Endothelial cell of umbilical vein (primary cell): ENCODE measurements at regions not wholly inside any gene's neighbourhood (a gene's known extent, or its start where the extent isn't known, plus 50 kb on each side); places are given as distances from the start of the nearest gene placed in this dataset.

Source experiments
- BruUV-seq: library from RNA; stranded (reverse); fragments of 400-500 nt; replicated peaks from 2 replicates; lab custom pipeline; 2021; lab: Mats Ljungman, UMichigan
- CTCF ChIA-PET: fragments of 300-600, 350-600 bp; sonication (Branson Sonifier 250); formaldehyde crosslinking; loops from one replicate; lab custom pipeline; 2021; ENCODE audit warnings: antibody characterized with exemption, inconsistent platforms; lab: Charles Lee
- POLR2A ChIA-PET: fragments of 300-600, 350-600 bp; sonication (Branson Sonifier 250); formaldehyde crosslinking; loops from one replicate; lab custom pipeline; 2021; ENCODE audit warnings: antibody characterized with exemption, inconsistent platforms; lab: Charles Lee
- DNase-seq: peaks from one replicate; pipeline ENCODE4 v3.0.0-alpha.2; 2011; ENCODE audit warnings: low read depth, low spot score
- FAIRE-seq: peaks from 2 replicates; lab custom pipeline; 2011; peaks lifted over from hg19 to GRCh38; lab: Jason Lieb, UNC
- H2AFZ ChIP-seq: 2 replicates; pipeline ENCODE4 v1.6.0; 2012; ENCODE audit warnings: low read depth, low read length, control low read depth, inconsistent platforms
- H3K27ac ChIP-seq: 2 replicates; pipeline ENCODE4 v1.5.1; 2011; ENCODE audit warnings: low read depth, mild to moderate bottlenecking, control low read depth, low read length, moderate library complexity; ENCODE audit not compliant: insufficient read depth
- H3K27me3 ChIP-seq, 2 experiments: 2 replicates each; pipeline versions ENCODE4 v1.6.0 to v1.6.1; 2011; ENCODE audit warnings: low read length in 2 of 2, mixed read lengths in 1 of 2; ENCODE audit not compliant: control insufficient read depth in 2 of 2, insufficient read depth in 2 of 2
- H3K36me3 ChIP-seq, 2 experiments: 2 replicates in 1 of 2; 3 replicates in 1 of 2; pipeline ENCODE4 v1.5.1; 2011; ENCODE audit warnings: low read length in 2 of 2, mild to moderate bottlenecking in 1 of 2, moderate library complexity in 1 of 2; ENCODE audit not compliant: control insufficient read depth in 2 of 2, insufficient read depth in 2 of 2; ENCODE audit errors: extremely low read depth in 1 of 2
- H3K4me1 ChIP-seq: 3 replicates; pipeline ENCODE4 v1.5.1; 2011; ENCODE audit warnings: mild to moderate bottlenecking, low read length; ENCODE audit not compliant: control insufficient read depth, insufficient read depth; ENCODE audit errors: extremely low read depth
- H3K4me2 ChIP-seq: 2 replicates; pipeline ENCODE4 v1.6.1; 2011; ENCODE audit warnings: low read length, control low read depth, mixed read lengths; ENCODE audit not compliant: insufficient read depth
- H3K4me3 ChIP-seq, 3 experiments: fragments of 200-600 bp in 1 of 3; sonication (generic), shearing (Covaris generic) in 1 of 3; replicated peaks in 1 of 3; 2 replicates each; pipeline ENCODE4 v1.5.1; 2011 to 2016; ENCODE audit warnings: control low read depth in 3 of 3, low read length in 3 of 3, mild to moderate bottlenecking in 2 of 3, inconsistent platforms in 1 of 3, low read depth in 1 of 3, moderate library complexity in 1 of 3; ENCODE audit not compliant: insufficient read depth in 1 of 3
- H3K79me2 ChIP-seq: 2 replicates; pipeline ENCODE4 v1.6.0; 2012; ENCODE audit warnings: low read length, inconsistent platforms; ENCODE audit not compliant: control insufficient read depth, insufficient read depth
- H3K9ac ChIP-seq: replicated peaks from 2 replicates; pipeline ENCODE3; 2011; ENCODE audit warnings: low read length, control low read depth; ENCODE audit not compliant: insufficient read depth; ENCODE audit errors: extremely low read depth
- H3K9me1 ChIP-seq: replicated peaks from 3 replicates; pipeline ENCODE4 v1.6.0; 2011; ENCODE audit warnings: mild to moderate bottlenecking, low read length; ENCODE audit not compliant: control insufficient read depth, insufficient read depth; ENCODE audit errors: extremely low read depth
- H3K9me3 ChIP-seq: replicated peaks from 2 replicates; pipeline ENCODE4 v1.5.1; 2012; ENCODE audit warnings: low read length, inconsistent platforms; ENCODE audit not compliant: control insufficient read depth, insufficient read depth
- H4K20me1 ChIP-seq: replicated peaks from 2 replicates; pipeline ENCODE3; 2011; ENCODE audit warnings: mild to moderate bottlenecking, low read length; ENCODE audit not compliant: control insufficient read depth, insufficient read depth; ENCODE audit errors: extremely low read depth
- EZH2 ChIP-seq: IDR thresholded peaks from 2 replicates; pipeline ENCODE4 v1.6.1; 2012; ENCODE audit warnings: borderline replicate concordance, low read depth, mild to moderate bottlenecking, moderate library complexity, low read length, inconsistent platforms; ENCODE audit not compliant: severe bottlenecking
- FOS ChIP-seq: IDR thresholded peaks from 2 replicates; pipeline ENCODE4 v1.6.1; 2011; ENCODE audit warnings: mild to moderate bottlenecking, low read length, moderate library complexity, borderline replicate concordance; ENCODE audit not compliant: insufficient read depth
- GATA2 ChIP-seq: IDR thresholded peaks from 2 replicates; pipeline ENCODE4 v1.7.0; 2011; ENCODE audit warnings: low read depth, mild to moderate bottlenecking, moderate library complexity, mixed read lengths, low read length; ENCODE audit not compliant: insufficient read length, insufficient read depth
- JUN ChIP-seq: IDR thresholded peaks from 2 replicates; pipeline ENCODE4 v1.6.1; 2011; ENCODE audit warnings: borderline replicate concordance, low read depth; ENCODE audit not compliant: insufficient read length, insufficient read depth
- MYC ChIP-seq: IDR thresholded peaks from one replicate; pipeline ENCODE4 v1.6.1; 2011; ENCODE audit warnings: mild to moderate bottlenecking, low read depth, low read length
- POLR2A ChIP-seq: IDR thresholded peaks from 2 replicates; pipeline ENCODE4 v1.6.1; 2012; ENCODE audit warnings: low read depth, mild to moderate bottlenecking, control low read depth, low read length
- POLR2AphosphoS5 ChIP-seq: IDR thresholded peaks from 2 replicates; pipeline ENCODE4 v1.6.1; 2012; ENCODE audit warnings: low read depth, mild to moderate bottlenecking, control low read depth, low read length, moderate library complexity; ENCODE audit not compliant: insufficient read depth
- dilution Hi-C: fragments of 300-500 bp; cut with MboI; formaldehyde crosslinking; loops from one replicate; pipeline ENCODE4 v1.15.0; 2019; ENCODE audit warnings: low sequenced_read_pairs; ENCODE audit not compliant: extremely low pct_ligation_motif_present
- intact Hi-C: fragments of 100-400 bp; cut with micrococcal nuclease; formaldehyde crosslinking; loops from one replicate; pipeline ENCODE4 v1.10.0; 2022
- TF ChIP-seq, protein P1 (sequence below), 2 donors: IDR thresholded peaks; 1 replicate in 1 of 2; 2 replicates in 1 of 2; pipeline ENCODE4 v1.5.1; 2011; ENCODE audit warnings: low read length in 2 of 2, mild to moderate bottlenecking in 2 of 2, moderate library complexity in 2 of 2, control low read depth in 1 of 2, inconsistent platforms in 1 of 2, low read depth in 1 of 2; ENCODE audit not compliant: insufficient read depth in 1 of 2; ENCODE audit errors: extremely low read depth in 1 of 2

DNA sequence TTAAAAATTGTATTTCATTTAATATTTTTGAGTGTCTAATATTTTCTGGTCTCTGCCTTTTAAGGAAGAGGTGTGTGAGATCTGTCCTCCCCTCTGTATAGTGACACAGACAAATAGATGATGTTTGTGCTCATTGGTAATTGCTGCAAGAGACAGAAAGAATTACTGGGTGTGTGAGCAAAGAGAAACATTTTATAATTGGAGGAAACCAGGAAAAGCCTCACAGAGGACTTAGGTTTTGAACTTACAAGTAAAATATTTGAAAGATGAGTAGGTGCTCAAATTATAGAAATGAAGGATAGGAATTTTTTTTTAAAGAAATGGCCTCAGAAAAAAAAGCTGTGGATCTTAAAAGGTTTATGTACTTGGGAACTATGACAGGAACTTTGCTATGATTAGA is 149.8 kb downstream of the SPCS3 start:
- H3K4me1 ChIP-seq, result no peaks in the 10 kb centered on the region
- TF ChIP-seq GATA2 (no peak), JUN (no peak), FOS (no peak)
- no peaks in the 10 kb centered on the region for H3K27me3 ChIP-seq
- intact Hi-C loops (no loop called here), dilution Hi-C loops (no loop called here)
- no peak overlapping the region for H3K4me3 ChIP-seq
- no peak overlapping the region for H3K9ac ChIP-seq
- no peak overlapping the region for H3K4me2 ChIP-seq
- no peaks in the 10 kb centered on the region for H3K36me3 ChIP-seq
- H2AFZ ChIP-seq, result no peak overlapping the region
- H3K79me2 ChIP-seq, result no peaks in the 10 kb centered on the region
- FAIRE-seq (no peak), DNase-seq (no peak)
- no peak overlapping the region for H3K27ac ChIP-seq
- no peaks in the 10 kb centered on the region for H3K9me3 ChIP-seq
- CTCF ChIA-PET, result no interaction called here
- no peaks in the 10 kb centered on the region for H3K9me1 ChIP-seq
- BruUV-seq, result no TSS peak
- no peaks in the 10 kb centered on the region for H4K20me1 ChIP-seq
- POLR2A ChIA-PET, result no interaction called here

DNA sequence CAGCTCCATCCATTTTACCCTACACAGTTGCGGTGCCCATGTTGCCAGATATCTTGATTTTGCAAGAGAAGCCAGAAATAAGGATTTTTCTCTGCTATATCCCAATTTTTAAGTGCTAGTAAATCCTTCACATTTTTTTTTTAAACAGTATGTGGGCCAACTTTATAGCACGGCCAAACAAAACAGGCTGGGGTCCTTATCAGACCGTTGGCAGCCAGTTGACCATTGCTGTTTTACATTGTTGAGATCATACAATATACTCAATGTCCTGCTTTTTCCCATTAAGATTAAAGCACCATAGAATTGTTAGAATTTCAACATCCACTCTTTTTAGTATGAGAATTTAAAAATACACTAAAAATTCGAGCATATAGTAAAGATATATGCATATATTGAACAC is 150.9 kb downstream of the SPCS3 start:
- ChIA-PET POLR2A (no interaction called here), CTCF (no interaction called here)
- intact Hi-C loops, result no loop called here
- H3K9me3 ChIP-seq, result no peaks in the 10 kb centered on the region
- no peak overlapping the region for H3K27ac ChIP-seq
- no TSS peak for BruUV-seq
- H3K36me3 ChIP-seq, result no peaks in the 10 kb centered on the region
- H3K4me3 ChIP-seq, result no peak overlapping the region
- no peaks in the 10 kb centered on the region for H4K20me1 ChIP-seq
- FAIRE-seq (no peak), DNase-seq (no peak)
- H3K79me2 ChIP-seq, result no peaks in the 10 kb centered on the region
- H3K9ac ChIP-seq, result no peak overlapping the region
- TF ChIP-seq GATA2 (no peak), EZH2 (no peak), POLR2A (no peak), MYC (no peak), POLR2AphosphoS5 (no peak), FOS (no peak)
- TF ChIP-seq, protein P1, sequence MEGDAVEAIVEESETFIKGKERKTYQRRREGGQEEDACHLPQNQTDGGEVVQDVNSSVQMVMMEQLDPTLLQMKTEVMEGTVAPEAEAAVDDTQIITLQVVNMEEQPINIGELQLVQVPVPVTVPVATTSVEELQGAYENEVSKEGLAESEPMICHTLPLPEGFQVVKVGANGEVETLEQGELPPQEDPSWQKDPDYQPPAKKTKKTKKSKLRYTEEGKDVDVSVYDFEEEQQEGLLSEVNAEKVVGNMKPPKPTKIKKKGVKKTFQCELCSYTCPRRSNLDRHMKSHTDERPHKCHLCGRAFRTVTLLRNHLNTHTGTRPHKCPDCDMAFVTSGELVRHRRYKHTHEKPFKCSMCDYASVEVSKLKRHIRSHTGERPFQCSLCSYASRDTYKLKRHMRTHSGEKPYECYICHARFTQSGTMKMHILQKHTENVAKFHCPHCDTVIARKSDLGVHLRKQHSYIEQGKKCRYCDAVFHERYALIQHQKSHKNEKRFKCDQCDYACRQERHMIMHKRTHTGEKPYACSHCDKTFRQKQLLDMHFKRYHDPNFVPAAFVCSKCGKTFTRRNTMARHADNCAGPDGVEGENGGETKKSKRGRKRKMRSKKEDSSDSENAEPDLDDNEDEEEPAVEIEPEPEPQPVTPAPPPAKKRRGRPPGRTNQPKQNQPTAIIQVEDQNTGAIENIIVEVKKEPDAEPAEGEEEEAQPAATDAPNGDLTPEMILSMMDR (IDR thresholded peaks at IDR 0.05; ENCODE audit: extremely low read depth in 1 of 2, insufficient read depth in 1 of 2, low read depth in 1 of 2, low read length in 2 of 2), result no peak
- dilution Hi-C loops, result no loop called here
- H3K4me1 ChIP-seq, result no peaks in the 10 kb centered on the region
- H3K9me1 ChIP-seq, result no peaks in the 10 kb centered on the region
- H3K4me2 ChIP-seq, result no peak overlapping the region
- no peak overlapping the region for H2AFZ ChIP-seq
- H3K27me3 ChIP-seq, result no peaks in the 10 kb centered on the region
